ENCODE measurements at regions not wholly inside any gene's neighbourhood (a gene's known extent, or its start where the extent isn't known, plus 50 kb on each side); places are given as distances from the start of the nearest gene placed in this dataset.
A peak's percentile ranks its signal among the peaks of the same experiment; 100 is the strongest.

DNA sequence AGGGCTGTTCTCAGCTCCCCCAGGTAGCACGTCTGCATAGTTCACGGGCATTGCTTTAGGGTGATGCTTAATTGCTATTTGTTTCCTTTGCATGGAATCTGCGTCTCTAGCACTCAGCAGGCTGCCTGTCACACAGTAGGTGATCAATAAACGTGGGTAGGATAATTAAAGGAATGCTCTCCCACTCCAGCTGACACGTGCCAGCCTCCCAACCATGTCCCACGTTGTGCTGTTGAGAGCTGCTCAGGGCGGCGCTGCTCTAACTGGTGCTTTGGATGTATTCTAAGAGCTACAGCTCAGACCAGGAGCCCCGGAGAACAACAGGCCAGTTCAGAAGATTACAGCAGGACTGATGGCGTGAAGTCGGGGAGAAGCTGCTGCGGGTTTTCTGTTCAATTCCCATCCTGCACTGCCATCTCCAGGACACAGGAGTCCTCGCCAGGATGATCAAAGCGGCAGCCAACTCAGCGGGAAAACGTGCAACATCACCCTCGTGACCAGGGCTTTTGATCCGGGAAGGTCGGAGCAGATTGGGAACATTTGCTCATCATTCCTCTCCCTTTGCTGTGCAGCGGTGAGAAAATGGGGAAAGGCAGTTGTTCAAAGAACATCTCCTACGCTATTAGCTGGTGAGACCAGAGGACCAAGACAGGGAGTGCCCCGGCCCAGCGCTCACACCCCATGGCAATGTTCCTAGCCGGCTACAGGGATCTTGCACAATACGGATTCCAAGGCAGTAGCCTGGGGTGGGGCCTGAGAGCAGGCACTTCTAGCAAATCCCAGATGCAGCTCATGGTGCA lies 50.5 kb upstream of the FOXK1 start:
- peak; percentile 84 for TF ChIP-seq RAD21 (CRISPR knock-in tag; IDR thresholded peaks at IDR 0.05)
- TF ChIP-seq HMGA1 (CRISPR knock-in tag; conservative IDR thresholded peaks at IDR 0.05), result no peak
- TF ChIP-seq PHF21A (CRISPR knock-in tag; IDR thresholded peaks at IDR 0.05), result 0 out of 2 replicates have a peak, but pooled peaks have one; percentile 22
- TF ChIP-seq FOXM1 (CRISPR knock-in tag; IDR thresholded peaks at IDR 0.05), result no peak
- TF ChIP-seq HOXA5 (CRISPR knock-in tag; IDR thresholded peaks at IDR 0.05), result no peak
- no peak for TF ChIP-seq ZFX (CRISPR knock-in tag; IDR thresholded peaks at IDR 0.05; ENCODE audit: low read depth)
- no peak for TF ChIP-seq JUND (CRISPR knock-in tag; IDR thresholded peaks at IDR 0.05)
- no peak for TF ChIP-seq MAZ (IDR thresholded peaks at IDR 0.05; ENCODE audit: borderline replicate concordance, low read depth, low read length)
- no peak for TF ChIP-seq MAZ (CRISPR knock-in tag; IDR thresholded peaks at IDR 0.05; ENCODE audit: low read depth)
- no peak for TF ChIP-seq POLR2A (IDR thresholded peaks at IDR 0.05; ENCODE audit: insufficient read depth in 1 of 2, low read depth in 2 of 2, low read length in 2 of 2)
- no peak for TF ChIP-seq MTA3 (CRISPR knock-in tag; IDR thresholded peaks at IDR 0.05)
- no peak for TF ChIP-seq JUN (CRISPR knock-in tag; IDR thresholded peaks at IDR 0.05)

All from HepG2 (cell line).